ENCODE measurements at regions not wholly inside any gene's neighbourhood (a gene's known extent, or its start where the extent isn't known, plus 50 kb on each side); places are given as distances from the start of the nearest gene placed in this dataset.

DNA sequence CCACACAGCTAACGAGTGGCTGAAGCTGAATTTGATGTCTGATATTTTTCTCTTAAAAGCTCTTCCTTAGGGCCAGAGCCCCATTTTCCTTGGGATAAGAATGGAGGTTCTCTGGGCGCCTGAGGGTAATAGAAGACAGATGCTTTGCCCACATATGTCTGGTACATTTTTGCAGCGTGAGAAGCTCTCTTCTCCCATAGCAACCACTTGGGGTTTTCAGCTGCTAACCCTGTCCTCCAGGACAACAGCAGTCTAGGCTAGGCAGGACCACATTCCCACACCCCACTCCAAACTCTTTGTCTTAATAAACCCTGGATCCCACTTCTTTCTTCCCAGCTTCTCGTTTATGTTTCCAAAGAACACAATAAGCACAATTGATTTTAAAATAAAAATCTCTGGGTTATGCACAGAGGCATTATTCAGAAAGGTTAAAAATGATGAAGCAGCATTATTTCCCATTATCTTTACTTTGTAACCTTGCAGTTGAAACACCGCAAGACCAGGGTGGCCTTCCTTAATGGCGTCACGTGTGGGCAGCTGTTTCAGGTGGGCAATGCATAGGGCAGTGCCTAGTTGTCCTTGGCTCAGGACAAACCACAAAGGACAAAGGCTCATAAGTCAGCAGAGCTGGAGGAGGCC is 56.5 kb upstream of the NTRK3 start:
- Histone ChIP-seq H3K4me1 (ENCODE audit: control insufficient read depth, insufficient read depth, low read length) (no peaks in the 10 kb centered on the region), H3K4me3 (ENCODE audit: low read length) (no peak overlapping the region), H3K27me3 (ENCODE audit: control insufficient read depth, insufficient read depth) (no peaks in the 10 kb centered on the region), H3K27ac (ENCODE audit: low read length) (no peak overlapping the region), H3K9me3 (ENCODE audit: control insufficient read depth, low read length) (no peaks in the 10 kb centered on the region)
- WGBS = 66% methylated on average over 7 of the region's 7 CpGs
- intact Hi-C loops (cut with DNase I) = no loop called here
- DNase-seq (no peak), ATAC-seq (no peak)

DNA sequence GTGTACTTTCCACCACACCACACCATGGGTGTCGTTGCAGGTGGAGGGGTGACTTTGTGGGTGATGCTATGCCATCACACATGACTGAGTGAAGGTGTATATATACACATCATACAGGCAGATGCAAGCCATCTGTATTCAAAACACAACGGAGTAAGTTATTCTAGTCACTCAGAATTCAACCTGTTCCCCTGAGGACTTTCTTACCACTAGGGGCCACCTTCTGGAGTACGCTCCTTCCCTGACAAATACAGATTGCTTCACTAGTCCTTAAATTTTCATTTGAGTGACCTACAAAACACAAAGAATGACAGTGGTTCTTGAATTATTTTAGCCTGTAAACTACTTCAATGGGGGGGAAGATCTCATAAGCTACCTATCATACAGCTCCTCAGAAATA is 52.8 kb upstream of the NTRK3 start:
- DNase-seq (no peak), ATAC-seq (no peak)
- no peaks in the 10 kb centered on the region for H3K9me3 ChIP-seq (ENCODE audit: control insufficient read depth, low read length)
- intact Hi-C loops (cut with DNase I) = no loop called here
- no peaks in the 10 kb centered on the region for H3K27me3 ChIP-seq (ENCODE audit: control insufficient read depth, insufficient read depth)
- no peak overlapping the region for H3K27ac ChIP-seq (ENCODE audit: low read length)
- no peaks in the 10 kb centered on the region for H3K4me1 ChIP-seq (ENCODE audit: control insufficient read depth, insufficient read depth, low read length)
- 75% methylated on average over 3 of the region's 3 CpGs for WGBS
- H3K4me3 ChIP-seq (ENCODE audit: low read length) = no peak overlapping the region

DNA sequence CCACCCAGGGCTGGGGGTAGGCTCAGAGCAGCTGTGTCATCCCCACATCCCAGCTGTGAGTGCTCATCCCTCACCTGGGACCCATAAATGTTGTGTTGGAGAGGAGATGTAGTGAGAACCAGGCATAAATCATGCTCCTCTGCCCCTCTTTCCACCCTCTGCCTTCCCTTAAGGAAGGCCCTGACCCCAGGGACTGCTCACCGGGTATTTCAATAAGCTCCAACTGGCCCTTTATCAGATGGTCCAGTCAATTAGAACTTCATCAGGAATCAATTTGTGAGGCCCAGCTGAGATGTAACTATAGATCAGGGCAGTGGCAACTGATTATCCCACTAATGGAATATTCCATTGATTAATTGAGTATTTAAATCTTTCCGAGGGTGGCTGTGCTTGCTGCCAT is 50.8 kb upstream of the NTRK3 start:
- intact Hi-C loops (cut with DNase I) = no loop called here
- H3K27ac ChIP-seq (ENCODE audit: low read length) = no peak overlapping the region
- DNase-seq = no peak
- no peaks in the 10 kb centered on the region for H3K27me3 ChIP-seq (ENCODE audit: control insufficient read depth, insufficient read depth)
- no peaks in the 10 kb centered on the region for H3K4me1 ChIP-seq (ENCODE audit: control insufficient read depth, insufficient read depth, low read length)
- H3K4me3 ChIP-seq (ENCODE audit: low read length) = no peak overlapping the region
- WGBS = 88% methylated on average over 2 of the region's 2 CpGs
- no peaks in the 10 kb centered on the region for H3K9me3 ChIP-seq (ENCODE audit: control insufficient read depth, low read length)
- ATAC-seq = no peak
